GM12878 (cell line): ENCODE measurements at regions not wholly inside any gene's neighbourhood (a gene's known extent, or its start where the extent isn't known, plus 50 kb on each side); places are given as distances from the start of the nearest gene placed in this dataset.

Experiments
- ATAC-seq: fragments of 200-7000 bp; cut with Tn5 transposase; 3 replicates; pipeline ENCODE4 v1.9.1; 2020; ENCODE audit warnings: mild to moderate bottlenecking, moderate library complexity
- BruUV-seq: library from RNA; stranded (reverse); fragments of 400-500 nt; replicated peaks from 2 replicates; lab custom pipeline; 2021; lab: Mats Ljungman, UMichigan
- CTCF ChIA-PET: fragments of 300-600 bp; sonication (Branson Sonifier 250); formaldehyde crosslinking; extraction: SDS; loops from one replicate; lab custom pipeline; 2021; ENCODE audit warnings: inconsistent platforms; lab: Yijun Ruan, JAX
- POLR2A ChIA-PET: fragments of 350-600 bp; formaldehyde crosslinking; extraction: SDS; loops from one replicate; lab custom pipeline; 2021; ENCODE audit warnings: inconsistent platforms; lab: Charles Lee
- RAD21 ChIA-PET: fragments of 300-600 bp; sonication (Branson Sonifier 250); formaldehyde crosslinking; loops from one replicate; lab custom pipeline; 2023; ENCODE audit warnings: antibody characterized with exemption; ENCODE audit not compliant: unreplicated experiment; lab: Charles Lee
- SMC1A ChIA-PET: fragments of 300-600 bp; sonication (Branson Sonifier 250); formaldehyde crosslinking; loops from one replicate; lab custom pipeline; 2023; ENCODE audit not compliant: unreplicated experiment, uncharacterized antibody; lab: Charles Lee
- DNase-seq: peaks from one replicate; pipeline ENCODE4 v3.0.0-alpha.2; 2011; ENCODE audit warnings: low read depth, low spot score
- FAIRE-seq: peaks from 3 replicates; lab custom pipeline; 2011; peaks lifted over from hg19 to GRCh38; lab: Jason Lieb, UNC
- H2AFZ ChIP-seq: 2 replicates; pipeline ENCODE4 v1.6.0; 2011; ENCODE audit warnings: low read depth, low read length, control low read depth; ENCODE audit not compliant: control insufficient read depth
- H3K27ac ChIP-seq: 2 replicates; pipeline ENCODE4 v1.5.1; 2011; ENCODE audit warnings: control low read depth; ENCODE audit not compliant: control insufficient read depth, insufficient read depth
- H3K27me3 ChIP-seq, 2 experiments: replicated peaks in 1 of 2; 2 replicates each; pipeline versions ENCODE4 v1.6.0 to v1.6.1; 2011; ENCODE audit warnings: low read length in 1 of 2; ENCODE audit not compliant: control insufficient read depth in 2 of 2, insufficient read depth in 2 of 2
- H3K36me3 ChIP-seq, 2 experiments: 2 replicates each; pipeline ENCODE4 v1.5.1; 2011; ENCODE audit warnings: low read length in 1 of 2; ENCODE audit not compliant: control insufficient read depth in 2 of 2, insufficient read depth in 2 of 2
- H3K4me1 ChIP-seq: 2 replicates; pipeline ENCODE4 v1.6.1; 2011; ENCODE audit warnings: mild to moderate bottlenecking, low read length, moderate library complexity, mixed read lengths; ENCODE audit not compliant: control insufficient read depth, insufficient read depth
- H3K4me2 ChIP-seq: 2 replicates; pipeline ENCODE4 v1.6.0; 2011; ENCODE audit warnings: control low read depth; ENCODE audit not compliant: control insufficient read depth, insufficient read depth
- H3K4me3 ChIP-seq: fragments of 200-600 bp; sonication (generic); 2 replicates; pipeline ENCODE4 v1.5.1; 2016
- H3K79me2 ChIP-seq: 2 replicates; pipeline ENCODE4 v1.6.0; 2011; ENCODE audit warnings: low read length; ENCODE audit not compliant: control insufficient read depth, insufficient read depth
- H3K9ac ChIP-seq: 2 replicates; pipeline ENCODE4 v1.8.0; 2011; ENCODE audit warnings: low read length, control low read depth, mixed read lengths; ENCODE audit not compliant: control insufficient read depth, insufficient read depth
- H3K9me3 ChIP-seq: replicated peaks from 3 replicates; pipeline ENCODE4 v1.5.1; 2011; ENCODE audit warnings: mild to moderate bottlenecking, low read length; ENCODE audit not compliant: control insufficient read depth, insufficient read depth
- H4K20me1 ChIP-seq: 2 replicates; pipeline ENCODE4 v1.6.0; 2011; ENCODE audit not compliant: control insufficient read depth, insufficient read depth
- BCL11A ChIP-seq: IDR thresholded peaks from 2 replicates; pipeline ENCODE4 v1.6.1; 2011; ENCODE audit warnings: low read depth, low read length
- CBX3 ChIP-seq: fragments of 200-600 bp; sonication (generic); IDR thresholded peaks from 2 replicates; pipeline ENCODE4 v1.6.1; 2016; ENCODE audit warnings: low read depth, borderline replicate concordance
- CREB1 ChIP-seq: IDR thresholded peaks from 2 replicates; pipeline ENCODE4 v1.6.1; 2012; ENCODE audit warnings: low read depth, mild to moderate bottlenecking, inconsistent platforms
- E2F4 ChIP-seq: IDR thresholded peaks from 2 replicates; pipeline ENCODE4 v1.6.1; 2012; ENCODE audit warnings: low read depth, low read length, improper control_type of control experiment
- ELK1 ChIP-seq: IDR thresholded peaks from 2 replicates; pipeline ENCODE4 v1.6.1; 2012; ENCODE audit warnings: low read depth, low read length, improper control_type of control experiment
- FOXM1 ChIP-seq: IDR thresholded peaks from 2 replicates; pipeline ENCODE4 v1.6.1; 2012; ENCODE audit warnings: low read depth, mild to moderate bottlenecking, inconsistent platforms, low read length, moderate library complexity
- GATAD2B ChIP-seq: fragments of 450-650 bp; conservative IDR thresholded peaks from 2 replicates; pipeline ENCODE4 v1.6.1; 2017; ENCODE audit warnings: low read depth, mild to moderate bottlenecking, moderate library complexity
- IKZF2 ChIP-seq, 2 experiments: fragments of 450-650 bp; IDR thresholded peaks; 2 replicates each; pipeline ENCODE4 v1.6.1; 2017; ENCODE audit warnings: mild to moderate bottlenecking in 2 of 2, moderate library complexity in 2 of 2
- NFXL1 ChIP-seq: fragments of 450-650 bp; IDR thresholded peaks from 2 replicates; pipeline ENCODE4 v1.6.1; 2017; ENCODE audit warnings: antibody characterized with exemption, mild to moderate bottlenecking, borderline replicate concordance
- RAD21 ChIP-seq: IDR thresholded peaks from 2 replicates; pipeline ENCODE4 v1.6.1; 2011; ENCODE audit warnings: mild to moderate bottlenecking, low read depth, low read length, moderate library complexity; ENCODE audit not compliant: insufficient read depth
- RAD51 ChIP-seq: fragments of 450-650 bp; IDR thresholded peaks from 2 replicates; pipeline ENCODE4 v1.6.1; 2016; ENCODE audit warnings: moderate library complexity, mild to moderate bottlenecking, inconsistent platforms
- SUZ12 ChIP-seq: fragments of 200-600 bp; sonication (generic); IDR thresholded peaks from one replicate; pipeline ENCODE4 v1.6.1; 2018; ENCODE audit warnings: antibody characterized with exemption, mild to moderate bottlenecking; ENCODE audit not compliant: unreplicated experiment
- YBX1 ChIP-seq: fragments of 450-650 bp; IDR thresholded peaks from 2 replicates; pipeline ENCODE4 v1.6.1; 2016; ENCODE audit warnings: antibody characterized with exemption
- ZNF217 ChIP-seq: fragments of 450-650 bp; IDR thresholded peaks from 2 replicates; pipeline ENCODE4 v1.6.1; 2017; ENCODE audit warnings: antibody characterized with exemption, mild to moderate bottlenecking
- WGBS: methylation state at CpG from one replicate; pipeline ENCODE4 v1.1.6; 2016; ENCODE audit warnings: low lambda C conversion rate; ENCODE audit not compliant: insufficient replicate concordance, insufficient coverage; ENCODE audit errors: missing lambda C conversion rate; 5-methylcytosine and 5-hydroxymethylcytosine counted together
- in situ Hi-C: fragments of 300-500 bp; cut with MboI; formaldehyde crosslinking; loops from 9 replicates; pipeline ENCODE4 v1.14.3; 2018; ENCODE audit warnings: mixed read lengths
- intact Hi-C: fragments of 100-400 bp; cut with micrococcal nuclease; formaldehyde crosslinking; loops from one replicate; pipeline ENCODE4 v1.14.2; 2022; ENCODE audit not compliant: unreplicated experiment
- TF ChIP-seq, protein P1 (sequence below): IDR thresholded peaks from 2 replicates; pipeline ENCODE4 v1.6.1; 2012; ENCODE audit warnings: mild to moderate bottlenecking, low read depth, low read length
- TF ChIP-seq, protein P2 (sequence below): fragments of 450-650 bp; IDR thresholded peaks from 2 replicates; pipeline ENCODE4 v1.6.1; 2017; ENCODE audit warnings: borderline replicate concordance

DNA sequence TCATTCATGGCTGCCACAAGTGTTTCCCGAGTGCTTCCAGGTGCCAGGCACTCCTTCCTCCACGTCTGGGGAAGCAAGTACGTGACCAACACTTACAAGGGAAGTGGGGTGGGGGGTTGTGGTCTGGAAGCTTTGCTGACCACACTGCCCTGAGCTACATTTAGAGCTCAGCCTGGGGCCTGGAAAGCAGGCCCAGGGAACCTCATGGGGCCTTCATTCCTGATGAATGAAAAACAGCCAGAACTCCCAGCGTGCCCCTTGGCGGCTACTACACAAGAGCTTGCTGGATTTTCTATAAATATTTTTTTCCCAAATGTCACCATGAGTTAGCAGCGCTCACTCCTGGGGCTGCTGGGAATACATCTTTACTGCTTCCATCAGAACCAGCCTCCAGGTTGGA is 73.3 kb downstream of the ABCC12 start (continued):
- TF ChIP-seq NFXL1 = no peak

DNA sequence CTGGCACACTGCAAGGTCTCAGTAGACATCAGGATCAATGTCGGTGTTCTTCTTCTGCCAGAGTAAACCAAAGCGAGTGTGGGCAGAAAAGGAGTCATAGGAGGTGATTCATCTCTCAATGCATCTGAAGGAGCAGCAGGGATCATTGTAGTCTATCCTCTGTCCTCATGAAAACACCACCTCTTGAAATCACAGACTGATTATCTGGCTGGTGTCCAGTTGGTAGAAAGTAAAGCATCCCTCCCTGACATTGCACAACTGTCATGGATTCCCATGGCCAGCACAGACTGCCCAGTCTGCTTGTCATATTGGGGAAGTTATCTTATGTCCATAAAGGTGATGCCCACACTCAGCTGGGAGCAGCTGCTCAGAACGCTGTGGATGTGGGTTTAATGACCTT is 74.1 kb downstream of the ABCC12 start:
- ChIA-PET RAD21 (interaction anchor here (0.5 to 0.6 kb wide), 2 partner anchors 76 to 1272 kb away, joined by 3 read pairs; no protein-coding TSS in a partner anchor), SMC1A (interaction anchor here (1.4 kb wide), 1 partner anchor 27 kb away, joined by 4 read pairs; no protein-coding TSS in a partner anchor), CTCF (interaction anchor here (1.2 kb wide), 1 partner anchor 27 kb away, joined by 3 read pairs; no protein-coding TSS in a partner anchor), POLR2A (interaction anchor here (0.6 kb wide), 1 partner anchor 15 kb away, joined by 3 read pairs; no protein-coding TSS in a partner anchor)
- Histone ChIP-seq H3K9me3 (no peaks in the 10 kb centered on the region), H4K20me1 (no peaks in the 10 kb centered on the region), H3K27ac (no peak overlapping the region), H3K9ac (no peak overlapping the region), H3K4me3 (no peak overlapping the region), H3K27me3 (no peaks in the 10 kb centered on the region), H3K79me2 (no peaks in the 10 kb centered on the region), H2AFZ (no peak overlapping the region), H3K4me1 (no peaks in the 10 kb centered on the region), H3K4me2 (no peak overlapping the region), H3K36me3 (no peaks in the 10 kb centered on the region)
- FAIRE-seq (no peak), DNase-seq (no peak), ATAC-seq (no peak)
- intact Hi-C loops = no loop called here
- 27% methylated on average over 3 of the region's 3 CpGs for WGBS
- TF ChIP-seq RAD51 (no peak), IKZF2 (IDR thresholded peaks at IDR 0.05) (no peak), CREB1 (no peak), YBX1 (no peak), ZNF217 (no peak), GATAD2B (no peak), BCL11A (no peak), E2F4 (no peak), SUZ12 (no peak), RAD21 (no peak), CBX3 (no peak), ELK1 (no peak), FOXM1 (no peak)
- TF ChIP-seq, protein P1, sequence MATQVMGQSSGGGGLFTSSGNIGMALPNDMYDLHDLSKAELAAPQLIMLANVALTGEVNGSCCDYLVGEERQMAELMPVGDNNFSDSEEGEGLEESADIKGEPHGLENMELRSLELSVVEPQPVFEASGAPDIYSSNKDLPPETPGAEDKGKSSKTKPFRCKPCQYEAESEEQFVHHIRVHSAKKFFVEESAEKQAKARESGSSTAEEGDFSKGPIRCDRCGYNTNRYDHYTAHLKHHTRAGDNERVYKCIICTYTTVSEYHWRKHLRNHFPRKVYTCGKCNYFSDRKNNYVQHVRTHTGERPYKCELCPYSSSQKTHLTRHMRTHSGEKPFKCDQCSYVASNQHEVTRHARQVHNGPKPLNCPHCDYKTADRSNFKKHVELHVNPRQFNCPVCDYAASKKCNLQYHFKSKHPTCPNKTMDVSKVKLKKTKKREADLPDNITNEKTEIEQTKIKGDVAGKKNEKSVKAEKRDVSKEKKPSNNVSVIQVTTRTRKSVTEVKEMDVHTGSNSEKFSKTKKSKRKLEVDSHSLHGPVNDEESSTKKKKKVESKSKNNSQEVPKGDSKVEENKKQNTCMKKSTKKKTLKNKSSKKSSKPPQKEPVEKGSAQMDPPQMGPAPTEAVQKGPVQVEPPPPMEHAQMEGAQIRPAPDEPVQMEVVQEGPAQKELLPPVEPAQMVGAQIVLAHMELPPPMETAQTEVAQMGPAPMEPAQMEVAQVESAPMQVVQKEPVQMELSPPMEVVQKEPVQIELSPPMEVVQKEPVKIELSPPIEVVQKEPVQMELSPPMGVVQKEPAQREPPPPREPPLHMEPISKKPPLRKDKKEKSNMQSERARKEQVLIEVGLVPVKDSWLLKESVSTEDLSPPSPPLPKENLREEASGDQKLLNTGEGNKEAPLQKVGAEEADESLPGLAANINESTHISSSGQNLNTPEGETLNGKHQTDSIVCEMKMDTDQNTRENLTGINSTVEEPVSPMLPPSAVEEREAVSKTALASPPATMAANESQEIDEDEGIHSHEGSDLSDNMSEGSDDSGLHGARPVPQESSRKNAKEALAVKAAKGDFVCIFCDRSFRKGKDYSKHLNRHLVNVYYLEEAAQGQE = no peak
- TF ChIP-seq, protein P2, sequence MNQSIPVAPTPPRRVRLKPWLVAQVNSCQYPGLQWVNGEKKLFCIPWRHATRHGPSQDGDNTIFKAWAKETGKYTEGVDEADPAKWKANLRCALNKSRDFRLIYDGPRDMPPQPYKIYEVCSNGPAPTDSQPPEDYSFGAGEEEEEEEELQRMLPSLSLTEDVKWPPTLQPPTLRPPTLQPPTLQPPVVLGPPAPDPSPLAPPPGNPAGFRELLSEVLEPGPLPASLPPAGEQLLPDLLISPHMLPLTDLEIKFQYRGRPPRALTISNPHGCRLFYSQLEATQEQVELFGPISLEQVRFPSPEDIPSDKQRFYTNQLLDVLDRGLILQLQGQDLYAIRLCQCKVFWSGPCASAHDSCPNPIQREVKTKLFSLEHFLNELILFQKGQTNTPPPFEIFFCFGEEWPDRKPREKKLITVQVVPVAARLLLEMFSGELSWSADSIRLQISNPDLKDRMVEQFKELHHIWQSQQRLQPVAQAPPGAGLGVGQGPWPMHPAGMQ = no peak
- in situ Hi-C loops = no loop called here
- BruUV-seq = no TSS peak
